Limb (tissue), 2 donors: ENCODE measurements at regions not wholly inside any gene's neighbourhood (a gene's known extent, or its start where the extent isn't known, plus 50 kb on each side); places are given as distances from the start of the nearest gene placed in this dataset.

Source experiments
- DNase-seq, 2 donors: peaks; one replicate each; pipeline ENCODE4 v3.0.0-alpha.2; 2016; ENCODE audit errors: extremely low spot score in 2 of 2

- DNase-seq = no peak
Measured at GRCh38 chr22:49166211-49166610, 661.5 kb downstream of the BRD1 start.

- no peak for DNase-seq
Measured at GRCh38 chr22:49164773-49165320, 662.8 kb downstream of the BRD1 start.

GRCh38 chr22:49163960-49164690, 663.5 kb downstream of the BRD1 start:
- DNase-seq = no peak

GRCh38 chr22:49163258-49163959, 664.3 kb downstream of the BRD1 start:
- no peak for DNase-seq

- DNase-seq = no peak
Measured at GRCh38 chr22:49162841-49163240, 664.8 kb downstream of the BRD1 start.

- DNase-seq = no peak
Measured at GRCh38 chr22:49161002-49161850, 666.4 kb downstream of the BRD1 start.

GRCh38 chr22:49160261-49161001, 667.2 kb downstream of the BRD1 start:
- no peak for DNase-seq

GRCh38 chr22:49159711-49160110, 668.0 kb downstream of the BRD1 start:
- DNase-seq = no peak

GRCh38 chr22:49158741-49159564, 668.7 kb downstream of the BRD1 start:
- DNase-seq = no peak

GRCh38 chr22:49157529-49158339, 669.9 kb downstream of the BRD1 start:
- DNase-seq = no peak

GRCh38 chr22:49156662-49157285, 670.9 kb downstream of the BRD1 start:
- no peak for DNase-seq

- DNase-seq = no peak
Measured at GRCh38 chr22:49155770-49156580, 671.7 kb downstream of the BRD1 start.

GRCh38 chr22:49155039-49155769, 672.5 kb downstream of the BRD1 start:
- DNase-seq = no peak

GRCh38 chr22:49154433-49154832, 673.2 kb downstream of the BRD1 start:
- no peak for DNase-seq

- no peak for DNase-seq
Measured at GRCh38 chr22:49153921-49154320, 673.8 kb downstream of the BRD1 start.

GRCh38 chr22:49152939-49153770, 674.5 kb downstream of the BRD1 start:
- DNase-seq = no peak
